Ascending aorta (tissue), 2 donors: ENCODE measurements at regions not wholly inside any gene's neighbourhood (a gene's known extent, or its start where the extent isn't known, plus 50 kb on each side); places are given as distances from the start of the nearest gene placed in this dataset.

Experiments used
- DNase-seq, 2 donors: peaks; one replicate each; pipeline ENCODE4 v3.0.0-alpha.2; 2019; ENCODE audit warnings: low spot score in 2 of 2
- H3K27ac ChIP-seq, 2 donors: fragments of 200-600 bp; sonication (generic); one replicate each; pipeline ENCODE4 v1.5.1; 2016 to 2017; ENCODE audit warnings: mild to moderate bottlenecking in 1 of 2
- H3K27me3 ChIP-seq: fragments of 200-600 bp; sonication (generic); one replicate; pipeline ENCODE4 v1.5.1; 2017
- H3K36me3 ChIP-seq, 2 donors: fragments of 200-600 bp; sonication (generic); one replicate each; pipeline ENCODE4 v1.5.1; 2016
- H3K4me1 ChIP-seq, 2 donors: fragments of 200-600 bp; sonication (generic); one replicate each; pipeline ENCODE4 v1.5.1; 2016 to 2017; ENCODE audit warnings: mild to moderate bottlenecking in 1 of 2
- H3K4me3 ChIP-seq, 2 donors: fragments of 200-600 bp; sonication (generic); one replicate each; pipeline ENCODE4 v1.5.1; 2016 to 2017; ENCODE audit warnings: mild to moderate bottlenecking in 1 of 2
- H3K9me3 ChIP-seq, 2 donors: fragments of 200-600 bp; sonication (generic); one replicate each; pipeline ENCODE4 v1.5.1; 2016
- intact Hi-C: fragments of 100-400 bp; cut with DNase I; formaldehyde crosslinking; loops from one replicate; pipeline ENCODE4 v1.15.1; 2023
- TF ChIP-seq, protein P1 (sequence below), 3 experiments: fragments of 200-600 bp in 2 of 3; fragments of 450-650 bp in 1 of 3; sonication (generic) in 2 of 3; IDR thresholded peaks; one replicate each; pipeline ENCODE4 v1.5.1; 2016 to 2019; ENCODE audit warnings: antibody characterized with exemption in 3 of 3, mild to moderate bottlenecking in 1 of 3, moderate library complexity in 1 of 3

DNA sequence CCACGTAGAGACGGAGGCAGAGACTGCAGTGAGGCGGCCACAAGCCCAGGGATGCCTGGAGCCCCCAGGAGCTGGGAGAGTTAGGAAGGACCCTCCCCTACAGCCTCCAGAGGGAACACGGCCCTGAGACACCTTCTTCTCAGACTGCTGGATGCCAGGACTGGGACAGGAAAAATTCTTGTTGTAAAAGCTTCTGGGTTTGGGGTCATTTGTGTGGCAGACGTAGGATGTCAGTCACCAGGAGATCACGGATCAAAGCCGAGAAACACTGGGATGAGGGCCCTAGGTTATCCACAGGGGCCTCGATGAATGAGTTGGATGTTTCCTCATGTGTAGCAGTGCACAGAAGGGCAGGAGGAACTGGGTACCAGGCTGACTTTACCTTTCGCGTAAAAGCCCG, 163.7 kb downstream of the SHOX start:
- H3K36me3 ChIP-seq: no peaks in the 10 kb centered on the region
- H3K27me3 ChIP-seq: no peaks in the 10 kb centered on the region
- H3K9me3 ChIP-seq: no peaks in the 10 kb centered on the region
- intact Hi-C loops: no loop called here
- no peak overlapping the region for H3K27ac ChIP-seq
- no peak for DNase-seq
- TF ChIP-seq, protein P1, sequence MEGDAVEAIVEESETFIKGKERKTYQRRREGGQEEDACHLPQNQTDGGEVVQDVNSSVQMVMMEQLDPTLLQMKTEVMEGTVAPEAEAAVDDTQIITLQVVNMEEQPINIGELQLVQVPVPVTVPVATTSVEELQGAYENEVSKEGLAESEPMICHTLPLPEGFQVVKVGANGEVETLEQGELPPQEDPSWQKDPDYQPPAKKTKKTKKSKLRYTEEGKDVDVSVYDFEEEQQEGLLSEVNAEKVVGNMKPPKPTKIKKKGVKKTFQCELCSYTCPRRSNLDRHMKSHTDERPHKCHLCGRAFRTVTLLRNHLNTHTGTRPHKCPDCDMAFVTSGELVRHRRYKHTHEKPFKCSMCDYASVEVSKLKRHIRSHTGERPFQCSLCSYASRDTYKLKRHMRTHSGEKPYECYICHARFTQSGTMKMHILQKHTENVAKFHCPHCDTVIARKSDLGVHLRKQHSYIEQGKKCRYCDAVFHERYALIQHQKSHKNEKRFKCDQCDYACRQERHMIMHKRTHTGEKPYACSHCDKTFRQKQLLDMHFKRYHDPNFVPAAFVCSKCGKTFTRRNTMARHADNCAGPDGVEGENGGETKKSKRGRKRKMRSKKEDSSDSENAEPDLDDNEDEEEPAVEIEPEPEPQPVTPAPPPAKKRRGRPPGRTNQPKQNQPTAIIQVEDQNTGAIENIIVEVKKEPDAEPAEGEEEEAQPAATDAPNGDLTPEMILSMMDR (IDR thresholded peaks at IDR 0.05): no peak
- H3K4me3 ChIP-seq: no peak overlapping the region
- no peaks in the 10 kb centered on the region for H3K4me1 ChIP-seq

DNA sequence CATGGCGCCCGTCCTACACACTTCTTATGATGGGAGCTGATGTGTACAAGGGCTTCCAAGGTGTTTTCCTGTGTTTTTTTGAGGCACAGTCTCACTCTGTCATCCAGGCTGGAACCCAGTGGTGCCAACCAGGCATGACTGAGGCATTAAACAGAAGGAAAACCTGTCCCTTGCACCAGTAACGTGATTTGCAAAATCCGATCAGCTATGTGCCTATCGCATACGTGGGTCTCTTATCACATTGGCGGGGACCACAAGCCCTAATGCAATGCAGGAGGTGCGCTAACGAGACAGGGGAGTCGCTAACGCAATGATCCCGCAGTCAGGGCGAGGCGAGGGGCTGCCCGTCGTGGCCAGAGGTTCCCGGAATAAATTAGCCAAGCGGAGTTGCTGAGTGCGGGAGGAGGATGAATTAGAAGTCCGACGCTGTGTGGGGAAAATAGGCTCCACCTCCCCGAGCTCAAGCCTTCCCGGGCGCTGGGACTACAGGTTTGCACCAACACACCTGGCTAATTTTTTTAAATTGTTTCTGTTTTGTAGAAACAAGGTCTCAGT, 162.7 kb downstream of the SHOX start:
- intact Hi-C loops: no loop called here
- no peaks in the 10 kb centered on the region for H3K36me3 ChIP-seq
- TF ChIP-seq, protein P1 (IDR thresholded peaks at IDR 0.05): no peak
- no peaks in the 10 kb centered on the region for H3K9me3 ChIP-seq
- no peak overlapping the region for H3K4me3 ChIP-seq
- no peaks in the 10 kb centered on the region for H3K4me1 ChIP-seq
- H3K27ac ChIP-seq: no peak overlapping the region
- DNase-seq: no peak
- no peaks in the 10 kb centered on the region for H3K27me3 ChIP-seq

DNA sequence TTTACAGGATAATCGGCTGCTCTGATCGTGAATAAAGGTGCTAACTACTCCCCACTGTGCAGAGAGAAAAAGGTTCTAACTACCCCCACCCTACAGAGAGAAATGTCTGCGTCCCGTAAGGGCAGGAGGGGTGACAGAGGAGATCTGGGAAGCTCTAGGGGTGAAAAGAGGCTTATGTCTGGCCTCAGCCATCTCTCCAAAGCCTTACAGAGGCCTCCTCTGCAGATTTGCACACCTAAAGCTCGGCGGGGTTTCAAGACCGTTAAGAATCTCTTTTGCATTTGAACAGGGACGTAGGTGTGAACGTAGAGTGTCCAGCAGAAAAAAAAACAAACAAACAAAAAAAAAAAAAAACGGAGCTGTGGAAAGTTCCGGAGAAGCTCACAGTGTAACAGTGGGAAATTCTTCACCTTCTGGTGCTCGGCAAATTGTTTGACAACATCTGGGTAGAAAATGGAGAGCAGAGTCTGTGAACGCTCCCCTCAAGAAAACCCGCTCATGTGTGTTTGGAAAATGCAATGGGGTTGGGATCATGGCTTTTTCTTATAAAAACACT, 161.0 kb downstream of the SHOX start:
- Histone ChIP-seq H3K36me3 (no peaks in the 10 kb centered on the region), H3K27me3 (no peaks in the 10 kb centered on the region), H3K9me3 (no peaks in the 10 kb centered on the region), H3K4me1 (no peaks in the 10 kb centered on the region), H3K27ac (no peak overlapping the region), H3K4me3 (no peak overlapping the region)
- TF ChIP-seq, protein P1 (IDR thresholded peaks at IDR 0.05): no peak
- intact Hi-C loops: no loop called here
- DNase-seq: no peak

DNA sequence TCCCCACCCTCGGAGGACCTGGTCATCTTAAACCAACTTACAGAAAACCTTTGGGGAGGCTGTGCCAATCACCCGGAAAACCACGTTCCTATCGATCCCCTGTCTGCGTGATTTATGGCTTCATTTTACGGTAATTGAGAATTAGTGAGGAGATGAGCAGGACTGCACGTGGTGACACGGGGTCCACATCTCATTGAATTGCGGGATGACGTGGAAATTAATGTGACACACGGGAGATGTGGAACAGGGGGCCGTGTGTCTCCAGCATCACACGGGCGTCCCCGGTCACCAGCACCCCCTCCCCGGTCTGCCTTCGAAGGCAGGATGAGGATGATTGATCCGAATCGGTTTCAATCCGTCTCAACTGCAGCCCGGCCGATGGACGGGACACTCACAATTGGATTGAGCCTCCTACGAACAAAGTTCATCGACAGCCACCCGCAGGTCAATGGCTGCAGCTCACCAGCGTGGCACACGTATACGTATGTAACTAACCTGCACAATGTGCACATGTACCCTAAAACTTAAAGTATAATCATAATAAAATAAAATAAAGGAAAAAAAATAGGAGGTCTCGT, 160.3 kb downstream of the SHOX start:
- intact Hi-C loops: no loop called here

DNA sequence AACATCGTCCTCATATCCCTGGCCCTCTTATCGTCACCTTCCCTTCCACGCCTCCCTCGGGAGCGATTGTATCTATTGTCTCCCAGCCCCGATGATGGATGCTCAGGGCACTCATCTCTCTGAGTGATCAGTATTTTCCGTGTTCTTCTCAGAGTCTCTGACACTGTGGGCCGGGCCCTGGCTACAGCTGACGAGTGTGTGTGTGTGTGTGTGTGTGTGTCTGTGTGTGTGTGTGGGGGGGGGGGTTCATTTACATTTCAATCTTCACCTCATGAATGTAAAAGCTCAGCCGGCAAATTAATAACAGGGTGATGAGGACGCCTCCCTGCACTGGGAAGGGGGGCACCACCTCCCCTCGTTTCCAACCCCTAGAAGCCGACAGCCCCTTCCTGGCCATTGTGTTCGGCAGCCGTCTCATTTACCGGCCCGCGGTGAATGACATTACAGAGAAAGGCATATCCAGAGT, 159.5 kb downstream of the SHOX start:
- DNase-seq: no peak
- H3K4me1 ChIP-seq: no peaks in the 10 kb centered on the region
- H3K27ac ChIP-seq: no peak overlapping the region

More for the DNA sequence above, 160.3 kb downstream of the SHOX start:
- Histone ChIP-seq H3K4me1 (no peaks in the 10 kb centered on the region), H3K4me3 (no peak overlapping the region), H3K36me3 (no peaks in the 10 kb centered on the region), H3K9me3 (no peaks in the 10 kb centered on the region), H3K27ac (no peak overlapping the region), H3K27me3 (no peaks in the 10 kb centered on the region)
- TF ChIP-seq, protein P1 (IDR thresholded peaks at IDR 0.05): no peak
- no peak for DNase-seq

More for the DNA sequence above, 159.5 kb downstream of the SHOX start:
- intact Hi-C loops: no loop called here
- TF ChIP-seq, protein P1 (IDR thresholded peaks at IDR 0.05): no peak
- H3K36me3 ChIP-seq: no peaks in the 10 kb centered on the region
- H3K27me3 ChIP-seq: no peaks in the 10 kb centered on the region
- H3K9me3 ChIP-seq: no peaks in the 10 kb centered on the region
- H3K4me3 ChIP-seq: no peak overlapping the region
